HL-60 (cell line): ENCODE measurements at regions not wholly inside any gene's neighbourhood (a gene's known extent, or its start where the extent isn't known, plus 50 kb on each side); places are given as distances from the start of the nearest gene placed in this dataset.
"Not testable (repeated sequence)": the region's sequence is repeated elsewhere in the genome, so short reads cannot be mapped to it uniquely, and the experiment has no call there.

ENCODE experiments used
- DNase-seq, 2 experiments: peaks; one replicate each; pipeline ENCODE4 v3.0.0-alpha.2; 2010 to 2020; ENCODE audit warnings: low read depth in 1 of 2, low spot score in 1 of 2
- H3K27ac ChIP-seq: fragments of 250-450 bp; sonication (Bioruptor Pico); replicated peaks from 2 replicates; pipeline ENCODE4 v1.5.1; 2020; ENCODE audit warnings: mild to moderate bottlenecking, moderate library complexity
- H3K27me3 ChIP-seq: fragments of 250-450 bp; sonication (Bioruptor Pico); 2 replicates; pipeline ENCODE4 v1.5.1; 2021; ENCODE audit warnings: mild to moderate bottlenecking, moderate library complexity; ENCODE audit not compliant: insufficient read depth, poor library complexity, severe bottlenecking
- H3K4me3 ChIP-seq: replicated peaks from 2 replicates; pipeline ENCODE4 v1.5.1; 2011; ENCODE audit warnings: mild to moderate bottlenecking, control low read depth, low read length; ENCODE audit not compliant: insufficient read depth
- CTCF ChIP-seq: IDR thresholded peaks from one replicate; pipeline ENCODE4 v1.5.1; 2011; ENCODE audit warnings: low read length, control low read depth, inconsistent platforms; ENCODE audit not compliant: insufficient read depth
- GABPA ChIP-seq: IDR thresholded peaks from 2 replicates; pipeline ENCODE4 v1.6.1; 2012; ENCODE audit warnings: low read depth
- POLR2AphosphoS5 ChIP-seq: IDR thresholded peaks from 2 replicates; pipeline ENCODE4 v1.6.1; 2012; ENCODE audit warnings: low read depth
- REST ChIP-seq: IDR thresholded peaks from 2 replicates; pipeline ENCODE4 v1.6.1; 2012; ENCODE audit warnings: low read depth; ENCODE audit not compliant: insufficient replicate concordance
- SPI1 ChIP-seq: IDR thresholded peaks from 2 replicates; pipeline ENCODE4 v1.6.1; 2012; ENCODE audit warnings: low read depth, mild to moderate bottlenecking, borderline replicate concordance

- no peak overlapping the region for H3K27ac ChIP-seq
- H3K4me3 ChIP-seq, result no peak overlapping the region
- no peak for DNase-seq
- TF ChIP-seq REST, result no peak
- TF ChIP-seq CTCF, result no peak
- no peak for TF ChIP-seq SPI1
- TF ChIP-seq GABPA, result no peak
- no peak for TF ChIP-seq POLR2AphosphoS5
- no peaks in the 10 kb centered on the region for H3K27me3 ChIP-seq
Observed at GRCh38 chr4:30866907-30867306, 146.7 kb downstream of the PCDH7 start.

GRCh38 chr4:30867427-30867826, 147.3 kb downstream of the PCDH7 start:
- H3K4me3 ChIP-seq, result no peak overlapping the region
- H3K27me3 ChIP-seq, result no peaks in the 10 kb centered on the region
- TF ChIP-seq REST (no peak), CTCF (no peak), POLR2AphosphoS5 (no peak), GABPA (no peak), SPI1 (no peak)
- DNase-seq, result no peak
- H3K27ac ChIP-seq, result no peak overlapping the region

- Histone ChIP-seq H3K4me3 (no peak overlapping the region), H3K27me3 (no peaks in the 10 kb centered on the region), H3K27ac (no peak overlapping the region)
- TF ChIP-seq REST (no peak), GABPA (no peak), CTCF (no peak), POLR2AphosphoS5 (no peak), SPI1 (no peak)
- no peak for DNase-seq
Observed at GRCh38 chr4:30868111-30868895, 148.1 kb downstream of the PCDH7 start.

GRCh38 chr4:30869387-30869786, 149.2 kb downstream of the PCDH7 start:
- H3K27ac ChIP-seq, H3K4me3 ChIP-seq, DNase-seq, H3K27me3 ChIP-seq: not testable (repeated sequence)
